BLaER1 (cell line): ENCODE measurements at regions not wholly inside any gene's neighbourhood (a gene's known extent, or its start where the extent isn't known, plus 50 kb on each side); places are given as distances from the start of the nearest gene placed in this dataset.

ENCODE experiments used
- H3K27ac ChIP-seq: shearing (Covaris generic); formaldehyde crosslinking; 2 replicates; pipeline ENCODE4 v1.8.1; 2022
- H3K27me3 ChIP-seq: shearing (Covaris generic); formaldehyde crosslinking; 2 replicates; pipeline ENCODE4 v1.8.1; 2022
- H3K36me3 ChIP-seq: shearing (Covaris generic); formaldehyde crosslinking; 2 replicates; pipeline ENCODE4 v1.8.1; 2022
- H3K4me1 ChIP-seq: shearing (Covaris generic); formaldehyde crosslinking; 2 replicates; pipeline ENCODE4 v1.8.1; 2022
- H3K4me2 ChIP-seq: shearing (Covaris generic); formaldehyde crosslinking; 2 replicates; pipeline ENCODE4 v1.8.1; 2022
- H3K4me3 ChIP-seq: shearing (Covaris generic); formaldehyde crosslinking; 2 replicates; pipeline ENCODE4 v1.8.1; 2022
- H3K9ac ChIP-seq: shearing (Covaris generic); formaldehyde crosslinking; 2 replicates; pipeline ENCODE4 v1.8.1; 2022
- H3K9me3 ChIP-seq: shearing (Covaris generic); formaldehyde crosslinking; 2 replicates; pipeline ENCODE4 v1.8.1; 2022
- H4K20me1 ChIP-seq: shearing (Covaris generic); formaldehyde crosslinking; 2 replicates; pipeline ENCODE4 v1.8.1; 2022
- Cebpa-rat ChIP-seq: shearing (Covaris generic); IDR thresholded peaks from 2 replicates; pipeline ENCODE4 v1.8.1; 2022

- H3K9ac ChIP-seq = no peak overlapping the region
- H3K27me3 ChIP-seq = no peaks in the 10 kb centered on the region
- H3K27ac ChIP-seq = no peak overlapping the region
- no peaks in the 10 kb centered on the region for H3K4me1 ChIP-seq
- no peaks in the 10 kb centered on the region for H3K36me3 ChIP-seq
- no peak overlapping the region for H3K4me3 ChIP-seq
- no peak for TF ChIP-seq Cebpa-rat
- no peak overlapping the region for H3K4me2 ChIP-seq
- H4K20me1 ChIP-seq = no peaks in the 10 kb centered on the region
- no peaks in the 10 kb centered on the region for H3K9me3 ChIP-seq
Observed at GRCh38 chr11:38498721-38499120, 1900.7 kb upstream of the RAG2 start.

- Histone ChIP-seq H3K36me3 (no peaks in the 10 kb centered on the region), H3K4me3 (no peak overlapping the region), H3K27ac (no peak overlapping the region), H3K27me3 (no peaks in the 10 kb centered on the region), H3K4me1 (no peaks in the 10 kb centered on the region), H3K9ac (no peak overlapping the region), H4K20me1 (no peaks in the 10 kb centered on the region), H3K9me3 (no peaks in the 10 kb centered on the region), H3K4me2 (no peak overlapping the region)
- TF ChIP-seq Cebpa-rat = no peak
Observed at GRCh38 chr11:38491986-38492385, 1894.0 kb upstream of the RAG2 start.

- Histone ChIP-seq H4K20me1 (no peaks in the 10 kb centered on the region), H3K4me1 (no peaks in the 10 kb centered on the region), H3K9me3 (no peaks in the 10 kb centered on the region), H3K36me3 (no peaks in the 10 kb centered on the region), H3K27me3 (no peaks in the 10 kb centered on the region), H3K9ac (no peak overlapping the region), H3K4me2 (no peak overlapping the region), H3K27ac (no peak overlapping the region), H3K4me3 (no peak overlapping the region)
- no peak for TF ChIP-seq Cebpa-rat
Observed at GRCh38 chr11:38481391-38481790, 1883.4 kb upstream of the RAG2 start.

GRCh38 chr11:38476808-38477575 lies 1879.0 kb upstream of the RAG2 start:
- no peak for TF ChIP-seq Cebpa-rat
- Histone ChIP-seq H4K20me1 (no peaks in the 10 kb centered on the region), H3K4me3 (no peak overlapping the region), H3K27ac (no peak overlapping the region), H3K9me3 (no peaks in the 10 kb centered on the region), H3K9ac (no peak overlapping the region), H3K36me3 (no peaks in the 10 kb centered on the region), H3K4me1 (no peaks in the 10 kb centered on the region), H3K27me3 (no peaks in the 10 kb centered on the region), H3K4me2 (no peak overlapping the region)

- Histone ChIP-seq H3K4me3 (no peak overlapping the region), H3K36me3 (no peaks in the 10 kb centered on the region), H3K9me3 (no peaks in the 10 kb centered on the region), H3K4me1 (no peaks in the 10 kb centered on the region), H3K27ac (no peak overlapping the region), H4K20me1 (no peaks in the 10 kb centered on the region), H3K27me3 (no peaks in the 10 kb centered on the region), H3K4me2 (no peak overlapping the region), H3K9ac (no peak overlapping the region)
- no peak for TF ChIP-seq Cebpa-rat
Observed at GRCh38 chr11:38461751-38462150, 1863.7 kb upstream of the RAG2 start.

- no peaks in the 10 kb centered on the region for H3K9me3 ChIP-seq
- H3K9ac ChIP-seq = no peak overlapping the region
- no peak for TF ChIP-seq Cebpa-rat
- H3K4me3 ChIP-seq = no peak overlapping the region
- no peaks in the 10 kb centered on the region for H3K4me1 ChIP-seq
- H3K27me3 ChIP-seq = no peaks in the 10 kb centered on the region
- no peaks in the 10 kb centered on the region for H4K20me1 ChIP-seq
- no peaks in the 10 kb centered on the region for H3K36me3 ChIP-seq
- no peak overlapping the region for H3K4me2 ChIP-seq
- H3K27ac ChIP-seq = no peak overlapping the region
Observed at GRCh38 chr11:38460896-38461295, 1862.9 kb upstream of the RAG2 start.

- Histone ChIP-seq H3K27me3 (no peaks in the 10 kb centered on the region), H3K27ac (no peak overlapping the region), H3K9ac (no peak overlapping the region), H3K9me3 (no peaks in the 10 kb centered on the region), H4K20me1 (no peaks in the 10 kb centered on the region), H3K4me2 (no peak overlapping the region), H3K4me3 (no peak overlapping the region), H3K4me1 (no peaks in the 10 kb centered on the region), H3K36me3 (no peaks in the 10 kb centered on the region)
- TF ChIP-seq Cebpa-rat = no peak
Observed at GRCh38 chr11:38460429-38460828, 1862.4 kb upstream of the RAG2 start.

- Histone ChIP-seq H4K20me1 (no peaks in the 10 kb centered on the region), H3K27me3 (no peaks in the 10 kb centered on the region), H3K4me1 (no peaks in the 10 kb centered on the region), H3K4me2 (no peak overlapping the region), H3K9ac (no peak overlapping the region), H3K4me3 (no peak overlapping the region), H3K36me3 (no peaks in the 10 kb centered on the region), H3K27ac (no peak overlapping the region), H3K9me3 (no peaks in the 10 kb centered on the region)
- no peak for TF ChIP-seq Cebpa-rat
Observed at GRCh38 chr11:38456371-38456770, 1858.3 kb upstream of the RAG2 start.

- Histone ChIP-seq H3K9me3 (no peaks in the 10 kb centered on the region), H3K4me2 (no peak overlapping the region), H3K27ac (no peak overlapping the region), H3K9ac (no peak overlapping the region), H3K4me1 (no peaks in the 10 kb centered on the region), H4K20me1 (no peaks in the 10 kb centered on the region), H3K4me3 (no peak overlapping the region), H3K27me3 (no peaks in the 10 kb centered on the region), H3K36me3 (no peaks in the 10 kb centered on the region)
- TF ChIP-seq Cebpa-rat = no peak
Observed at GRCh38 chr11:38448284-38448683, 1850.2 kb upstream of the RAG2 start.

GRCh38 chr11:38446336-38446735 lies 1848.3 kb upstream of the RAG2 start:
- Histone ChIP-seq H3K9ac (no peak overlapping the region), H3K4me3 (no peak overlapping the region), H3K4me2 (no peak overlapping the region), H3K9me3 (no peaks in the 10 kb centered on the region), H4K20me1 (no peaks in the 10 kb centered on the region), H3K27me3 (no peaks in the 10 kb centered on the region), H3K4me1 (no peaks in the 10 kb centered on the region), H3K27ac (no peak overlapping the region), H3K36me3 (no peaks in the 10 kb centered on the region)
- TF ChIP-seq Cebpa-rat = no peak

GRCh38 chr11:38438091-38438490 lies 1840.1 kb upstream of the RAG2 start:
- Histone ChIP-seq H3K36me3 (no peaks in the 10 kb centered on the region), H3K4me3 (no peak overlapping the region), H3K27me3 (no peaks in the 10 kb centered on the region), H3K4me2 (no peak overlapping the region), H3K9ac (no peak overlapping the region), H3K4me1 (no peaks in the 10 kb centered on the region), H4K20me1 (no peaks in the 10 kb centered on the region), H3K9me3 (no peaks in the 10 kb centered on the region), H3K27ac (no peak overlapping the region)
- no peak for TF ChIP-seq Cebpa-rat
